Thyroid gland (tissue), 4 donors: ENCODE measurements at regions not wholly inside any gene's neighbourhood (a gene's known extent, or its start where the extent isn't known, plus 50 kb on each side); places are given as distances from the start of the nearest gene placed in this dataset.
"Not testable (repeated sequence)": the region's sequence is repeated elsewhere in the genome, so short reads cannot be mapped to it uniquely, and the experiment has no call there.

Experiments used
- DNase-seq, 2 donors: peaks; one replicate each; pipeline ENCODE4 v3.0.0-alpha.2; 2019
- H3K27ac ChIP-seq, 3 donors: fragments of 200-600 bp; sonication (generic); 1 replicate in 2 of 3; 2 replicates in 1 of 3; pipeline ENCODE4 v1.5.1; 2016 to 2019; ENCODE audit warnings: mild to moderate bottlenecking in 1 of 3, moderate library complexity in 1 of 3
- H3K27me3 ChIP-seq: fragments of 200-600 bp; sonication (generic); one replicate; pipeline ENCODE4 v1.5.1; 2019
- H3K36me3 ChIP-seq, 2 donors: fragments of 200-600 bp; sonication (generic); one replicate each; pipeline ENCODE4 v1.5.1; 2016 to 2019
- H3K4me1 ChIP-seq, 2 donors: fragments of 200-600 bp; sonication (generic); one replicate each; pipeline ENCODE4 v1.5.1; 2017 to 2019
- H3K4me3 ChIP-seq, 3 donors: fragments of 200-600 bp; sonication (generic); replicated peaks in 1 of 3; 1 replicate in 2 of 3; 2 replicates in 1 of 3; pipeline ENCODE4 v1.5.1; 2016; ENCODE audit warnings: mild to moderate bottlenecking in 1 of 3
- H3K9me3 ChIP-seq: fragments of 200-600 bp; sonication (generic); one replicate; pipeline ENCODE4 v1.5.1; 2017
- CTCF ChIP-seq, 6 experiments: fragments of 200-600 bp in 3 of 6; fragments of 450-650 bp in 3 of 6; sonication (generic) in 3 of 6; IDR thresholded peaks; one replicate each; pipeline ENCODE4 v1.5.1; 2016 to 2019; ENCODE audit warnings: antibody characterized with exemption in 6 of 6, mild to moderate bottlenecking in 2 of 6, inconsistent platforms in 1 of 6, moderate library complexity in 1 of 6
- POLR2A ChIP-seq, 2 donors: fragments of 450-650 bp; IDR thresholded peaks; one replicate each; pipeline ENCODE4 v1.6.1; 2017; ENCODE audit warnings: antibody characterized with exemption in 2 of 2, mild to moderate bottlenecking in 2 of 2, moderate library complexity in 1 of 2
- WGBS, 2 donors: methylation state at CpG; one replicate each; pipeline ENCODE4 v1.1.5; 2017; 5-methylcytosine and 5-hydroxymethylcytosine counted together
- intact Hi-C: fragments of 100-400 bp; cut with DNase I; formaldehyde crosslinking; loops from one replicate; pipeline ENCODE4 v1.15.1; 2023

GRCh38 chr12:89225401-89225800, 126.9 kb downstream of the DUSP6 start:
- DNase-seq = peak; percentile 71 to 72
- no peak overlapping the region for H3K4me3 ChIP-seq
- H3K9me3 ChIP-seq = no peaks in the 10 kb centered on the region
- peak overlapping the region; percentile 54 to 95 (median 81) for H3K27ac ChIP-seq
- H3K4me1 ChIP-seq = peaks cover 17 to 28% of the 10 kb centered on the region in 2 donors
- 26 to 42% methylated on average over 5 of the region's 5 CpGs for WGBS, 2 donors
- TF ChIP-seq POLR2A (IDR thresholded peaks at IDR 0.05) (no peak), CTCF (IDR thresholded peaks at IDR 0.05) (no peak)
- H3K27me3 ChIP-seq = no peaks in the 10 kb centered on the region
- intact Hi-C loops = loop anchor here (10.0 kb wide), 1 partner anchor 129 kb away; the partner anchor contains the start of gene DUSP6
- no peaks in the 10 kb centered on the region for H3K36me3 ChIP-seq

GRCh38 chr12:89222580-89222979, 129.7 kb downstream of the DUSP6 start:
- intact Hi-C loops = loop anchor here (10.0 kb wide), 1 partner anchor 132 kb away; the partner anchor contains the start of gene DUSP6
- 83 to 100% methylated on average over 2 to 3 of the region's 3 CpGs for WGBS, 2 donors

GRCh38 chr12:89217472-89217871, 134.8 kb downstream of the DUSP6 start:
- H3K27me3 ChIP-seq = no peaks in the 10 kb centered on the region
- 83 to 91% methylated on average over 2 of the region's 2 CpGs for WGBS, 2 donors
- no peak overlapping the region for H3K4me3 ChIP-seq
- peaks cover 29 to 30% of the 10 kb centered on the region in 2 donors for H3K4me1 ChIP-seq
- no peaks in the 10 kb centered on the region for H3K36me3 ChIP-seq
- TF ChIP-seq CTCF (IDR thresholded peaks at IDR 0.05) = no peak
- TF ChIP-seq POLR2A (IDR thresholded peaks at IDR 0.05) = no peak
- no peaks in the 10 kb centered on the region for H3K9me3 ChIP-seq
- no peak overlapping the region for H3K27ac ChIP-seq
- intact Hi-C loops = no loop called here
- no peak for DNase-seq

More at GRCh38 chr12:89222580-89222979, 129.7 kb downstream of the DUSP6 start:
- H3K4me3 ChIP-seq, H3K27ac ChIP-seq, DNase-seq, H3K36me3 ChIP-seq, H3K27me3 ChIP-seq, H3K9me3 ChIP-seq: not testable (repeated sequence)
- H3K4me1 ChIP-seq = peaks cover 28 to 29% of the 10 kb centered on the region in 2 donors

GRCh38 chr12:89216211-89216952, 135.9 kb downstream of the DUSP6 start:
- Histone ChIP-seq H3K4me1 (peaks cover 29 to 34% of the 10 kb centered on the region in 2 donors), H3K27ac (no peak overlapping the region), H3K4me3 (no peak overlapping the region), H3K27me3 (no peaks in the 10 kb centered on the region), H3K9me3 (no peaks in the 10 kb centered on the region), H3K36me3 (no peaks in the 10 kb centered on the region)
- intact Hi-C loops = no loop called here
- TF ChIP-seq CTCF (IDR thresholded peaks at IDR 0.05) = no peak
- TF ChIP-seq POLR2A (IDR thresholded peaks at IDR 0.05) = no peak
- no peak for DNase-seq
- 100% methylated on average over 1 of the region's 1 CpG for WGBS, 2 donors

- H3K4me3 ChIP-seq = no peak overlapping the region
- WGBS, 2 donors = 89 to 92% methylated on average over 1 of the region's 1 CpG
- TF ChIP-seq CTCF (IDR thresholded peaks at IDR 0.05) (no peak), POLR2A (IDR thresholded peaks at IDR 0.05) (no peak)
- H3K9me3 ChIP-seq = no peaks in the 10 kb centered on the region
- peak overlapping the region in 1 of 3 donors; percentile 8 for H3K27ac ChIP-seq
- H3K36me3 ChIP-seq = no peaks in the 10 kb centered on the region
- peaks cover 29 to 34% of the 10 kb centered on the region in 2 donors for H3K4me1 ChIP-seq
- intact Hi-C loops = no loop called here
- DNase-seq = no peak
- H3K27me3 ChIP-seq = no peaks in the 10 kb centered on the region
Measured at GRCh38 chr12:89215196-89215595, 137.1 kb downstream of the DUSP6 start.
